ENCODE measurements at regions not wholly inside any gene's neighbourhood (a gene's known extent, or its start where the extent isn't known, plus 50 kb on each side); places are given as distances from the start of the nearest gene placed in this dataset.

DNA sequence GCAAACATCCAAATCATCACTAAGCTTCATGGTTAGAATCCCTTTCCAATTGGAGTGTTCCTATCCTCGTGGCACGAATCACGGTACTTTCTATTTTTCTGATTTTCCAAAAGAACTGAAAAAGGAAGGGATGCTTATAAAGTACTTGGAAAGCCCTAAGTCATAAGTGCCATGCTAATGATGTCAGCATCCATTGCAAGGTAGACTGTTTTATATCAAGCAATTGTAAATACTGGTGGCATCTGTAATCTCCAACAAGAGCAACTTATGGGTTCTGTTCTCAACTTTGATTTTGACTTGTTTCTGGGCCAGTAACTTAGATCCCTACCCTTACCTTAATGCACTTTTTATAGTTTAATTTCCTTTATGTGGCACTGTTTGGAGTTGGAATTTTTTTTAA, 619.5 kb downstream of the BCL11A start:
- Histone ChIP-seq H3K4ac (replicated peaks; ENCODE audit: insufficient read length, low read depth, low read length) (no peak overlapping the region), H3K79me2 (ENCODE audit: control insufficient read depth in 1 of 2, insufficient read depth in 2 of 2, low read length in 2 of 2) (no peaks in the 10 kb centered on the region), H4K20me1 (replicated peaks in 1 of 2; ENCODE audit: control insufficient read depth in 1 of 2, insufficient read depth in 2 of 2, low read length in 2 of 2) (no peaks in the 10 kb centered on the region), H2AK5ac (ENCODE audit: low read depth, low read length) (no peak overlapping the region), H3K36me3 (ENCODE audit: control insufficient read depth in 2 of 4, insufficient read depth in 4 of 4, low read length in 3 of 4) (no peaks in the 10 kb centered on the region), H2BK12ac (ENCODE audit: low read depth, low read length) (no peak overlapping the region), H3K9ac (replicated peaks in 1 of 4; ENCODE audit: extremely low read depth in 1 of 4, low read depth in 3 of 4, low read length in 3 of 4) (no peak overlapping the region), H3K9me3 (ENCODE audit: insufficient read depth in 2 of 2, low read depth in 1 of 2, low read length in 1 of 2) (no peaks in the 10 kb centered on the region), H3K4me3 (ENCODE audit: extremely low read depth in 1 of 4, insufficient read depth in 2 of 4, low read depth in 3 of 4, low read length in 4 of 4) (no peak overlapping the region), H4K8ac (ENCODE audit: extremely low read depth, insufficient read depth, low read length) (no peak overlapping the region), H2BK15ac (ENCODE audit: low read length) (no peak overlapping the region), H3K79me1 (ENCODE audit: low read depth, low read length) (no peaks in the 10 kb centered on the region), H3K18ac (ENCODE audit: extremely low read depth, low read length) (no peak overlapping the region), H3K27me3 (replicated peaks in 1 of 4; ENCODE audit: control insufficient read depth in 3 of 4, extremely low read depth in 1 of 4, insufficient read depth in 3 of 4, low read length in 3 of 4) (no peaks in the 10 kb centered on the region), H3K23ac (ENCODE audit: insufficient read length) (no peak overlapping the region), H2BK20ac (ENCODE audit: low read length) (no peak overlapping the region), H2BK5ac (ENCODE audit: low read depth, low read length) (no peak overlapping the region), H3K14ac (ENCODE audit: insufficient read length) (no peak overlapping the region), H4K91ac (replicated peaks; ENCODE audit: insufficient read length, low read length) (no peak overlapping the region), H3K4me2 (ENCODE audit: insufficient read depth in 1 of 2, low read depth in 2 of 2, low read length in 2 of 2) (no peak overlapping the region), H2BK120ac (replicated peaks; ENCODE audit: low read depth, low read length) (no peak overlapping the region), H3K27ac (ENCODE audit: low read depth, low read length) (no peak overlapping the region), H3K4me1 (replicated peaks in 1 of 4; ENCODE audit: control insufficient read depth in 3 of 4, insufficient read depth in 4 of 4, low read length in 3 of 4) (no peaks in the 10 kb centered on the region), H3K56ac (replicated peaks; ENCODE audit: insufficient read length, low read depth, low read length) (no peak overlapping the region), H2AFZ (ENCODE audit: low read length) (no peak overlapping the region), H4K5ac (ENCODE audit: insufficient read length, low read depth, low read length) (no peak overlapping the region), H3K23me2 (ENCODE audit: low read depth, low read length) (no peaks in the 10 kb centered on the region)
- no peak for DNase-seq (ENCODE audit: low read depth in 1 of 2, low spot score in 2 of 2)
- POLR2A ChIA-PET (ENCODE audit: partially characterized antibody) = no interaction called here
- no peak for TF ChIP-seq MAFK (IDR thresholded peaks at IDR 0.05; ENCODE audit: low read depth, low read length)
- no peak for TF ChIP-seq BCL11A (IDR thresholded peaks at IDR 0.05; ENCODE audit: low read depth in 2 of 2, low read length in 2 of 2)
- no peak for TF ChIP-seq JUN (IDR thresholded peaks at IDR 0.05; ENCODE audit: low read depth, low read length)
- no peak for TF ChIP-seq RAD21 (IDR thresholded peaks at IDR 0.05 in 1 of 2, conservative IDR thresholded peaks at IDR 0.05 in 1 of 2; ENCODE audit: low read depth in 2 of 2, low read length in 2 of 2)
- no peak for TF ChIP-seq KDM4A (IDR thresholded peaks at IDR 0.05; ENCODE audit: low read depth, low read length, severe bottlenecking)
- TF ChIP-seq JUND (IDR thresholded peaks at IDR 0.05; ENCODE audit: low read length) = no peak
- TF ChIP-seq YY1 (IDR thresholded peaks at IDR 0.05; ENCODE audit: low read depth, low read length) = no peak
- TF ChIP-seq SP2 (IDR thresholded peaks at IDR 0.05; ENCODE audit: low read length) = no peak
- TF ChIP-seq SAP30 (IDR thresholded peaks at IDR 0.05; ENCODE audit: insufficient read depth, insufficient replicate concordance, low read length) = no peak
- no peak for TF ChIP-seq CREB1 (IDR thresholded peaks at IDR 0.05)
- TF ChIP-seq, protein P1, sequence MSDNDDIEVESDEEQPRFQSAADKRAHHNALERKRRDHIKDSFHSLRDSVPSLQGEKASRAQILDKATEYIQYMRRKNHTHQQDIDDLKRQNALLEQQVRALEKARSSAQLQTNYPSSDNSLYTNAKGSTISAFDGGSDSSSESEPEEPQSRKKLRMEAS (IDR thresholded peaks at IDR 0.05) = no peak
- no peak for TF ChIP-seq TAF7 (optimal IDR thresholded peaks at IDR 0.05; ENCODE audit: borderline replicate concordance, low read depth, low read length)
- CTCF ChIA-PET (ENCODE audit: partially characterized antibody) = interaction anchor here (1.0 to 3.1 kb wide), 11 partner anchors 16 to 648 kb away, joined by 3 to 12 read pairs (median 4); no protein-coding TSS in a partner anchor
- no peak for FAIRE-seq
- 98% methylated on average over 3 of the region's 3 CpGs; no CpG with 5 or more reads in 1 of the 2 experiments for WGBS, 2 experiments (ENCODE audit: extremely low coverage in 1 of 2, insufficient coverage in 1 of 2, insufficient read length in 1 of 2, insufficient replicate concordance in 2 of 2, low coverage in 1 of 2, low lambda C conversion rate in 2 of 2, missing lambda C conversion rate in 1 of 2)
